COLO668 (cell line): ENCODE measurements at regions not wholly inside any gene's neighbourhood (a gene's known extent, or its start where the extent isn't known, plus 50 kb on each side); places are given as distances from the start of the nearest gene placed in this dataset.

ENCODE experiments used
- DNase-seq: peaks from one replicate; lab custom pipeline; 2025; ENCODE audit not compliant: unreplicated experiment; lab: John Stamatoyannopoulos, UW

DNA sequence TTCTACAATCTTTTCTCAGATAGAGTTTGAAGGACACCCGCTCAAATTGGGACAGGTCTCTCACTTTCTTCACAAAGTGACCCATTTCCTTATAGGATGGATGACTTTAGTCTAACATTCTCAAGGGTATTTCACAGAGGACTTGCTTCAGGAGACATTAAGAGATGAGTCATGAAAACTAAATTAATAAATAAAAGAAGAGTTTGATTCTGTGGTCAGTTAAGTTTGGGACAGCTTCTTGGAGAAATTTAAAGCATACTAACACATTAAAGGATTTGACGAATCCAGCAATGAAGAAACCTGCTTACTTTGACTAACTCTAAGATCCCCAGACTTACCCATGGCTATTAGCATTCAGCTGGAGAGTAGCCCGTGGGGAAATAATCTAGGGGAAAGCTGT, 95.6 kb upstream of the RAB3GAP2 start:
- no peak for DNase-seq

DNA sequence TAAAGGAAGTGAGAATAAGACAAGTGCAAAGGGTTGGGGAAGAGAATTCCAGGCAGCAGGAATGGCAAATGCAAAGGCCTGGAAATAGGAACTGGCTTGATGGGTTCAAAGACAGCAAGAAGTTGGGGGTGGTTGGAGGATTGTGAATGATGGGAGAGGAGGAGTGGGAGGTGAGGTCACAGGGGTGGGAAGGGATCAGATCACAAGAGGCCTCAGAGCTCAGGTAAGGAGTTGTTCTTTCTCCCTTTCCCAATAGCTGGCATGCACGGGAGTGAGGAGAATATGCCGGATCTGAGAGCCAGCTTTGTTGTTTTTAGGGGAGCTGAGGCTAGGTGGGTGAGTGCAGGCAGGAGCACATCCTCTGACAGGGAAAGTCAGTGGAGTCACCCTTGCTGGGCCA, 94.0 kb upstream of the RAB3GAP2 start:
- no peak for DNase-seq

DNA sequence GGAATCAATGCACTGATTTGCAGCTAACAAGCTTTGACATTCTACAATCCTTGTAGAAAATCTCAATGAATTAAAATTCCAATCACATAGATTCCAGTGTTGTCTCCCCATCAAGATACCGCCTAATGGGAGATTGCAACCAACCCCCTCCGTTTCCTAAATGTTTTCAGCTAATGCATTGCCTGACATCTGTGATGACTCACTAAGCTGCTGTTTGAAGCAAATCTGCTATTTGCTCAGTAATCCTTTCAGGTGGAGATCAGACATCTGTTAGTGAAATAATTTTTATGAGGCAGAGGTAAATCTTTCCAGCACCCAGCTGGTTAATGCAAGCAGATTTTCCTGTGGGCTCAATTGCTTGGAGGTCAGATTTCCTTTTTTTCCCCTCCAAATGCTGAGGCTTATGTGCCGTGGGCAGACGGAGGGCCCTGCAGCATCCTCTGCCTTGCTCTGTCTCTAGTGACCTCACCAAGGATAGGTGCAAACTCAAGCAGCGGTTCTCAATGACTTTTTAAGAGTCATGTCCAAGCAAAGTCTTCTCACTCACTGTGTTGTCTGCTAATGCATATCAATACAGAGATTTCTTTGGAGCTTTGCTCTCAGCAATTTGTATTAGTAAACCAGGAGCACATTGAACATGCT, 91.1 kb upstream of the RAB3GAP2 start:
- no peak for DNase-seq

DNA sequence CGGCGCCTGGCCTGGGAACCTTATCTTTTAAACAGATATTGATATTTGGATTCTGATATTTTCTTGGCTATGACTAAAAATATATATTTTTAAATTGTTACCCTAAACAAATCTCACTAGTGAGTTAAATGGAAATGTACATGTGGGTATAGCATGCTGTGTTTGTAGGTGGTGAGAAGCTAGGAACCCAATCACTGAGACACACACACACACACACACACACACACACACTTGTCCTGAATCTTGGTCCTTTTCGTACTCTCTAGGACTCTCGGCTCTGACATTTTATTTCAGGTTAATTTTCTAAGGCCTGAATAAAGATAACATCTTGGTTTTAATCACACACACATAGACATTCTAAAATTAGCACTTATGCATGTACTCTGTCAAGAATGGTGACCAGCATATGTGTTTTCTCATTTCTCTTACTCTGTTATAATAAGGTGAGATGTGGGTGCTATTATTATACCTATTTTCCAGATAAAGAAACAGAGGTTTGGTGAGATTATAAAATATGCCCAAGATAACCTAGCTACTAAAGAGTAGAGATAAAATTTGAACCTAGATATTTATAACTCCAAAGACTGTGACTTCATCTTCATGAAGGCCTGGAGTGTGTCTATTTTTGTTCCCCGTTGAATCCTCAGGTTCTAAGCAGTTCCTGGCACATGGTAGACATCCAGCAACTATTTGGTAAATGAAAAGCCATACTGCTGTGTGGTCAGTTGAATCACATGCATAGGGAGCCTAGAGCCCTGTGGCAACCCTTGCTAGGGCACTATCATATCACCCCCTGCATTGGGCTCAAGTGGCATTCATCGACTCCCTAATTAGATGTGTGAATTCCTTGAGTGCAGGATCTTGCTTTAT, 85.0 kb upstream of the RAB3GAP2 start:
- DNase-seq, result no peak

DNA sequence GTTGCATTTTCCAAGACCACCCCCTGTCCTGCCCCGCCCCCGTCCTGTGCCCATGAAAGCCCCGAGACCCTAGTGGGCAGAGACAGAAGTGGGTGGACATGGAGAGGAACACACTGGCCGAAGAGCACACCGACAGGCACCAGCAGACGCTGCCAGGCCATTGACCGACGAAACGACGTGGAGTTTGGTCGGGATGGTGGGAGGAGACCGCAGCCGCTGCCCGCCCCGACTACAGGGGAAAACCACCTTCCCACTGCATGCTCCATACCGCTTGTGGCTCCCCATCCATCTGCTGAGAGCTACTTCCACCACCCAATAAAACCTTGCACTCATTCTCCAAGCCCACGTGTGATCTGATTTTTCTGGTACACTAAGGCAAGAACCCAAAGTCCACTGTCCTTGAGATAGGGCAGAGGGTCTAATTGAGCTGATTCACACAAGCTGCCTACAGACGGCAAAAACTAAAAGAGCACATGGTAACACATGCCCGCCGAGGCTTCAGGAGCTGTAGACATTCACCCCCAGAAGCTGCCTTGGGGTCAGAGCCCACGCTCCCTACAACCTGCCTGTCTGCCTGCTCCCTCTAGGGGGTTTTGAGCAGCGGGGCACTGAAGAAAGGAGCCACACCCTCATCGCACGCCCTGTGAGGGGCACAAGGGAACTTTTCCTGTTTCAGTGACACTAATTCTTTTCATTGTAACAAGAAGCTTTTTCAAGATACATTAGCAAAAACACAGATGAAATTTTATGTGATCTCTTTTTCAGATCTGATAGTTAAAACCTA, 81.2 kb upstream of the RAB3GAP2 start:
- no peak for DNase-seq

DNA sequence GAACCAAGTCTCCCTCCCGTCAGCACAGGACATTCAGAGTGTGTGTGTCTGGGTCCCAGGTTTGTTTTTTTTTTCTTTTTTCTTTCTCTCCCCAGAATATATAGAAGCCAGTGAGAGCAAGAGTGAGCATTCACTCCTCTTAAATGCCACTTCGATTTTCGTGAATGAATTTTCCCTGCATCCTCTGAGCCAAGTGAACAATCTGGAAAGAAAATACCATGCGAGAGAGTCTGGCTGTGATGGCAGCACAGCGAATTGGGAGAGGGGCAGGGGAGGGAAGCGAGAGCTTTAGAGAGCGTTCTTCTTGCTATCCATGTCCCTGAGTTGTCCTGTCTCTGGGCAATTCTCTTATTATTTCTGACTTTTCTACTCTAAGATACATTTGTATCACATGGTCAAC, 76.0 kb upstream of the RAB3GAP2 start:
- no peak for DNase-seq

DNA sequence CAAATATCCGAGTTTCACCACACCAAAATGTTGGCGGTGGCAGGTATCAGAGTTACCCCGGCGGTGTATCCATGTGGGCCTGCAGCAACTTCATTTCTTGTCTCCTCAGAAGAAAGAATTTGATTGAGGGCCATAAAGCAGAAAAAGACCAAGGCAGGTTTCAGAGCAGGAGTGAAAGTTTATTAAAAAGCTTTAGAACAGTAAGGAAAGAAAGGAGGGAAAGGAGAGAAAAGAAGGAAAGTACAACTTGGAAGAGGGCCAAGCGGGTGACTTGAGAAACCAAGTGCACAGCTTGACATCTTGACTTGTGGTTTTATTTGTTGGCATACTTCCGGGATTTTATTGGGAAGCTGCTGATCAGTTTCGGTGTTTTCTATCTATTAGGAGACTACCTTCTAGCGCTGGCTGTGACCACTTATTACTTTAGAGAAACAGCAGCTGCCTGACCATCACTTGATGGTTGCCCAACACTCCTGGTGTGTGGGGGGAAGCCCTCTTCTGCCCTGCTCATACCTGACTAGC, 75.5 kb upstream of the RAB3GAP2 start:
- DNase-seq, result no peak

DNA sequence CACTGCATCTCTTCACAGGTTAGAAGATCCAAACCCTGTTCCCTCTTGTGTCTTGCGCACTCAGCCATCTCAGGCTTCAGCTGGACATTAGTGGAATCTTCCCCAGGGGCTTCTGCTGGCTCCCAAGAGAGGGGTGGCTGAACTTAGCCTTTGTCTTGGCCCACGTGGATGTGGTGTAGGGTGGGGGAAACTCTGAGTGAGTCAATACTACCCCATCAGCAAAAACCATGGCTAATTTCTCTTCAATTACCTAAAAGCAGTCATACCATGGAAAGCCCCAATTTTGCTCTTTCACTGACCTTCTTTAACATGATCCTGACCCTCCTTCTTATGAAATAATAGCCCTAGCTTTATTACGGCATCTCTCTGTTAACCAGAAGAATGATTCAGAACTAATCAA, 72.5 kb upstream of the RAB3GAP2 start:
- DNase-seq, result no peak

DNA sequence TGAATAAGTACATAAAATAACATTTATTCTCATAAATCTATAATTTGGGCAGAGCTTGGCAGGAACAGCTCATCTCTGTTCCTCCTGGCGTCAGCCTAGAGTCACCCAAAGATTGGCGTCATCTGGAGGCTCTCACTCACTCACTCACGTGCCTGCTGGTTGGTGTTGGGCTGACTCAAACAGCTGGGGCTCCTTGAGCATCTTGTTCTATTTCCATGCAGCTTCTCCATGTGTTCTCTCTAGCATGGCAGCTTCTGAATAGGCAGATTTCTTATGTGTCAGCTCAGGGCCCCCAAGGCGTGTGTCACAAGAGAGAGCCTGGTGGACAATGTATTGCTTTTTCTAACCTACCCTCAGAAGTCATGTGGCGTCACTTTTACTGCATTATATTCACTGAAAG, 70.6 kb upstream of the RAB3GAP2 start:
- DNase-seq, result no peak

DNA sequence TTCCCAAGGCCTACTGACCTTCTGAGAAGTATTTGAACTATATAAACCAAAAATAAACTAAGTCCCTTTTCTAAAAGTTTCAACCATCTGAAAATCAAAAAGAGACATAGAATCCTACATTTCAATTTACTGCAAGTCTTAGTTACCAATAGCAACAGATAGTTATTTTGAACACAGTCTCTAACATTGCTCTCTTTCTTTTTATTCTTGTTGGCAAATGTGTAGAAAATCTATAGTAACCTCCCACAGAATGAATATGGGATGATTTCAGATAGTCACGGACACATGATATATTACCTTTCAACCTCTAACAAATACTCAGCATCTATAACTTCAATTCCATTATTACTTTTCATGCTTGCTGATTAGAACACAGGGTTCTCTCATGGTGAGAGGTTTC, 68.9 kb upstream of the RAB3GAP2 start:
- DNase-seq, result no peak

DNA sequence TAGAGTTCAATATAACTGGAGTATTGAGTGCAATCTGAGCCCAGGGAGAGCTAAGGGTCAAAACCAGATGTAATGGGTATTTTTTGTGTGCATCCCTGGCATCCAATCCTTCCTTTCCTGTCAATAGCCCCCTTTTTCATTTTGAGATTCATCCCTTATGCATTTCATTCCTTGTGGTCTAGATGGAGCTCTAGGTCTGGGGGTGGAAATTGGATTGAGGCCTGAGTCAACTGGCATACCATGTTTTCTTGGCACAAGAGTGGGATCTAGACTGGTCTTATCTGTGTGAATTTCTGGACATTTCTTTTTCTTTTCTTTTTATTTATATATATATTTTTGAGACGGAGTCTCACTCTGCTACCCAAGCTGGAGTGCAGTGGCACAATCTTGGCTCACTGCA, 67.3 kb upstream of the RAB3GAP2 start:
- DNase-seq, result no peak

DNA sequence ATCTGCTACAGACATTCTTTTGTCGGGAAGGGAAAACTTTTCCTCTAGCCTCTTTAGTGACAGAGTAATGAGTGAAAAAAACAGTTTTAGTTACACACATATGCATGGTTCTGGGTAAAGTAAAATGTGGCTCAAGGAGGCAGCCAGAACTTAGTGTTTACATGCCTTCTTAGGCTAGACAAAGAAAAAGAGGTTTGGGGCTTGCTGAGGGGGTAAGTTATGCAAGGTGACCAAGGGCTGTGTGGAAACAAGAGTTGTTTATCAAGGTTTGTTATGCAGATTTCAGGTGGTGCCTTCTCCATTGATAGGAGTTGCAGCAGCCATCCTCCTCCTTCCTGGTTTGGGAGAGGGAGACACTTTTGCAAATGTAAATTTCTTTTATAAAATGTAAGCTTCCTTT, 66.5 kb upstream of the RAB3GAP2 start:
- no peak for DNase-seq

DNA sequence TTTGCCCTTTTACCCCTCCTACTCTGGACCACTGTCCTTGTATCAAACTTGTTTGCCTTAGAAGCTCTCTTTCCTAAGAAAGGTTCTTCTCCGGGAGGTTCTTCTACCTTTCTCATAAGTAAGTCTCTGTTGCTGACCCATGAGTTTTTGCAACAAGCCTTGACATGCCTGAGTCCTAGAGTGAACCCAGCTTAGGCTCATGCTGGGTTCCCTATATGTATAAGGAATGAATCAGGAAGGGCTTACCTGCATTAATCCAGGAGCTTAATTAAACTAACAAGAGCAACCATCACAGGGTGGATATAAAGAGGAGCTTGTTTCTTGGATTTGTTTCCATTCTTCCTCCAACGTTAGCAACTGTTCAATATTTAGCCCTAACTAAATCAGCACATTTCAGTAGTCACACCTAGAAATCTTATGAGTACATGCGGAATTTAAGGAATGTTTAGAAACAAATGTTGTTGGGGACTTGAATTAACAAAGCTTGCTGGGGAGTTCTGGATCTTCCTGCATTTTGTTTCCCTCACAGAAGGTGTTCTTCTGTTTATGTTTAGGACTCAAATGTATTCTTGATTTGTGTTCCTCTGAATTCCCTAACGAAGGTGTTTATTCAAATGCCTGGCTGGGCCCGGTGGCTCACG, 64.3 kb upstream of the RAB3GAP2 start:
- DNase-seq, result no peak

DNA sequence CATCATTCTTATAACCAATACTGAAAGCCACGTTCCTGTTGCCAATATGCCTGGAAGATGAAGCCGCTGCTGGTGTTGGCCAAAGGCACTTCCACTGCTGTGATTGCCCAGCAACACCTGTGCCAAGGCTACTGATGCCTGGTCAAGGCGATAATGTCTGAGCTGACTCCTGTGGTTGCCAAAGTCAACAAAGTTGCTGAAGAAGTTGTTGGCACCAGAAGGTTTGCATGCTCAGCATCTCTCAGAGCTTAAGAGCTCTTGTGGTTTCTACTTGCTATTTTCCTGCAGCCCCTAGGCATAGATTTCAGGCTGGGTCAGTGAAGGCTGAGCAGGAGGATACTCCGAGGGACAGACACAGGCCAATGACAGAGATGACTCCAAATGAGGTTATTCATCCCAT, 63.4 kb upstream of the RAB3GAP2 start:
- no peak for DNase-seq

DNA sequence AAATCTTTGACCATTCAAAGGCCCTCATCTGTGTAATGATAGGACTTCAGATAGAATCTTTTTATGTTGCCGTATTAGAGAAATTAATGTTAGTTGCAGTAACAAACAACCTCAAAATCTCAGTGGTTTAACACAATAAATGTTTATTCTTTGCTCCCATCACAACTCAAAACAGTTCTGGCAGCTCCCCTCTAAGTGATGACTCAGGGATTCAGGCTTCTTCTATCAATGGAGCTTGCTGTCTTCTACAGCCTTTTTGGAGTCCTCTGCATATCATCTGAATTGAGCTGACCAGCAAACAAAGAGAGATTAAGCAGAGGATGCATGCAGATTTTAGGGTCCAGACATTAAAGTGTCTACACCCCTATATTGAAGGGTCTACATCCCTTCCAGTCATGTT, 59.1 kb upstream of the RAB3GAP2 start:
- DNase-seq, result no peak

DNA sequence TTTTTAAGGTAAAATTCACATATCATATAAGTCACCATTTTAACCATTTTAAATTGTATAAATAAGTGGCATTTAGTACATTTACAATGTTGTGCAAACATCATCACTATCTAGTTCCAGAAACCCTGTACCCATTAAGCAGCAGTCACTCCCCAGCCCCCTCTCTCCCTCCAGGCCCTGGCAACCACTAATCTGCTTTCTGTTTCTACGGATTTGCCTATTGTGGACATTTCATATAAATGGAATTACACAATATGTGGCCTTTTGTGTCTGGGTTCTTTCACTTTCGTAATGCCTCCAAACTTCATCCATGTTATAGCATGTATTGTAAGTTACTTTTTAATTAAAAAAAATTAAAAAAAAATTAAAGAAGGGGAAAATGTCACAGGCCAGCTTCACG, 58.0 kb upstream of the RAB3GAP2 start:
- no peak for DNase-seq

DNA sequence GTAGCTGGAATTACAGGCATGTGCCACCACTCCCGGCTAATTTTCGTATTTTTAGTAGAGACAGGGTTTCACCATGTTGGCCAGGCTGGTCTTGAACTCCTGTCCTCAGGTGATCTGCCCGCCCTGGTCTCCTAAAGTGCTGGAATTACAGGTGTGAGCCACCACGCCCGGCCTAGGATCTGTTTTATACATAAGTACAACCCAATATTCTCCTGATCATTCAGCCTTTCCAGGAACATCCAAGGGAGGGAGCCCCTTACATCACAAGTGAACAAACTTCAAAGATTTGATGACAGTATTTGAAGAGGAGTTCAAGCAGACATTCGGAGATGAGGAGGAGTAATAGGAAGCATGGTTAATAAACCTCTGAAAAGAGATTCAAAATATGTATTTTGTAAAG, 54.9 kb upstream of the RAB3GAP2 start:
- no peak for DNase-seq

DNA sequence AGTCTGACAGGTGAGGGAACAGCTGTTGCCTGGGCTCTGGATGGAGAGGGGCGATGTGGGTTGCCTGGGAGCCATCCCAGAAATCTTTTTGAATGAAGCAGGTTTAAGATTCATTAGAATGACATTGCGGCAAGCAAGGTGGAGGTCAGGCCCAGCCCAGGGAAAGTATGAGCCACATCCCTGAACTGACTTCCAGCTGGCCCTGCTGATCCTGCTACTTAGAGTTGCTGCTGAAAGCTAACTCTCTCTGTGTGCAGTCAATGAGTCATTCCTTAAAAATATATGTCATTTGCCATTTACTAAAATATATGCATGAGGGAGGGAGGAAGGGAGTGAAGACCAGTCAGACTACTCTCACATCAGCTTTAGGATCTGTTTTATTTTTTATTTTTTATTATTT, 54.3 kb upstream of the RAB3GAP2 start:
- DNase-seq, result no peak

DNA sequence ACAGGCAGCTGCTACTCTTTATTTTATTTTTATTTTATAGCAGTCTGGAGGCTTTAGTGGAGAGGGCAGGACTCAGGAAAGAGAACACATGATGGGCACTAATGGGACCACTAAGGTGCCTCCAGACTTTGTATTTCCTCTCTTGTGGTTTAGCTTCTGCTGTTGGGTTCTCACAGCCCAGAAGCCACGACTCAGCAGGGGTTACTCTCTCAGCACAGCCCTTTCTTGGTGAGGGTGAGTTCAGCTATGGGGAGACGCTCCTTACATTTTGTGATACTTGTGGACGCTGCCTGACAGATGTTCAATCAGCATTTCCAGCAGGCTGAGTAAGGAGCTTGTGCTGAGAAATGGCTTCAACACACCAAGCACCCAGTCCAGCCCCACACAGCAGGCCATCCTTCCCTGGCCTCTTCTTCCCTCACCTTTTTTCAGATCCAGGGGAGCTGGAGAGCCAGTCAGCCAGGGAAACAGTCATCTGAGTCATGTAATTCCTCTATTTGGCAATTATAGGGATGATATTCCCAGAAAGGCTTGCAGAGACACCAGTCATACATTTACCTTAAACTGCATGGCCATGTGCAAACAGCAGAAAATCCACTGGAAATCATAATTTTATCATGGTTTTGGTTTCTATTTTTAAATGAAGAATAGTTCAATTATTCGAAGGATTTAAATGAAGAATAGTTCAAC, 53.2 kb upstream of the RAB3GAP2 start:
- DNase-seq, result no peak

DNA sequence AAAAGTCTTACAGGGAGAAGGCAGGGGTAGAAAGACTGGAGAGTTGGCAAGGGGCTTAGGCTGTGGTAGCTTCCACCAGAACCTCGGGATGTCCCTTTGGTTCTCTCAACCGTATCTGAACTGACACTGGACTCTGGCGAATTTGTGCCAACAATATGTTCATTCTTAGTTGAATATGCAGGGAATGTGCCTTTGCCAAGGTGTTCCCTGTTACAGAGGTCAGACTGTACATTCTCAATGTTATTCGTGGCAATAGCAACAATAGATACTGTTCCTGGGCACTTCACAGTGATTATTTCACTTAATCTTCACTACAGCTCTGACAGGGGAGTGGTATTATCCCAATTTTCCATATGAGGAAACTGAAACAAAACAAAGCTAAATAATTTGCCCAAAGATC, 51.5 kb upstream of the RAB3GAP2 start:
- no peak for DNase-seq

DNA sequence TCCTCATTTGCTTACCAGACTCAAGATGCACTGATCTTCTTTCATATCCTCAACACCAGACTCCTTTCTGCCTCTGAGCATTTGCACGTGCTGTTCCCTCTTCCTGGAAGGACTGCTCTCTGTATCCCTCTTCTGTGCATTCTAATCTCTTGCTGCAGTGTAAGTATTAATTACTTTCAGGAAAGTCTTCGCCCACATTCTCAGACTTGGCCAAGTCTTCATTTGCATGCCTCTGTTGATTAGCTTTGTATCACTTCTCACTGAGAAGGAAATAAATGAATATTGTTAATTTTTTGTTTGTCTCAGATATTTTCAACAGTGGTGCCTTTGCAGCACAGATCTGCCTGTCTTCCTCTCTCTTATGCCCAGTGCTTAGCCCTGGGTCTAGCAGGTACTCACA, 50.3 kb upstream of the RAB3GAP2 start:
- no peak for DNase-seq
